HG03135 (cell line): ENCODE measurements at regions not wholly inside any gene's neighbourhood (a gene's known extent, or its start where the extent isn't known, plus 50 kb on each side); places are given as distances from the start of the nearest gene placed in this dataset.

ENCODE experiments used
- ATAC-seq: cut with Tn5 transposase; IDR thresholded peaks from one replicate; pipeline ENCODE4 v1.9.1; 2021; ENCODE audit warnings: mild to moderate bottlenecking, moderate library complexity; ENCODE audit not compliant: unreplicated experiment

GRCh38 chr12:90281154-90281868 is 572.7 kb upstream of the ATP2B1 start:
- ATAC-seq: no peak

GRCh38 chr12:90280564-90281058 is 572.0 kb upstream of the ATP2B1 start:
- no peak for ATAC-seq

GRCh38 chr12:90280033-90280432 is 571.4 kb upstream of the ATP2B1 start:
- ATAC-seq: no peak

GRCh38 chr12:90275088-90275487 is 566.5 kb upstream of the ATP2B1 start:
- ATAC-seq: no peak

- ATAC-seq: no peak
Measured at GRCh38 chr12:90274407-90274806, 565.8 kb upstream of the ATP2B1 start.

GRCh38 chr12:90268574-90268973 is 559.9 kb upstream of the ATP2B1 start:
- ATAC-seq: no peak

GRCh38 chr12:90262251-90262650 is 553.6 kb upstream of the ATP2B1 start:
- no peak for ATAC-seq

- ATAC-seq: no peak
Measured at GRCh38 chr12:90261283-90261682, 552.6 kb upstream of the ATP2B1 start.

GRCh38 chr12:90260136-90260535 is 551.5 kb upstream of the ATP2B1 start:
- ATAC-seq: no peak

GRCh38 chr12:90257927-90258624 is 549.4 kb upstream of the ATP2B1 start:
- ATAC-seq: no peak

- ATAC-seq: no peak
Measured at GRCh38 chr12:90254796-90255195, 546.2 kb upstream of the ATP2B1 start.

- ATAC-seq: peak; percentile 100
Measured at GRCh38 chr12:90253674-90254181, 545.1 kb upstream of the ATP2B1 start.

GRCh38 chr12:90253136-90253535 is 544.5 kb upstream of the ATP2B1 start:
- peak; percentile 39 for ATAC-seq

GRCh38 chr12:90250766-90251165 is 542.1 kb upstream of the ATP2B1 start:
- ATAC-seq: no peak

- ATAC-seq: no peak
Measured at GRCh38 chr12:90250042-90250441, 541.4 kb upstream of the ATP2B1 start.

- no peak for ATAC-seq
Measured at GRCh38 chr12:90246688-90247087, 538.0 kb upstream of the ATP2B1 start.

GRCh38 chr12:90245391-90245790 is 536.8 kb upstream of the ATP2B1 start:
- ATAC-seq: no peak

- ATAC-seq: no peak
Measured at GRCh38 chr12:90244232-90244631, 535.6 kb upstream of the ATP2B1 start.

GRCh38 chr12:90243211-90243610 is 534.6 kb upstream of the ATP2B1 start:
- no peak for ATAC-seq

GRCh38 chr12:90239732-90240260 is 531.2 kb upstream of the ATP2B1 start:
- no peak for ATAC-seq

- ATAC-seq: no peak
Measured at GRCh38 chr12:90238663-90239271, 530.1 kb upstream of the ATP2B1 start.
